Esophagus squamous epithelium (tissue), 4 donors: ENCODE measurements at regions not wholly inside any gene's neighbourhood (a gene's known extent, or its start where the extent isn't known, plus 50 kb on each side); places are given as distances from the start of the nearest gene placed in this dataset.
A peak's percentile ranks its signal among the peaks of the same experiment; 100 is the strongest.

Experiments used
- CTCF ChIP-seq, 6 experiments: fragments of 450-650 bp in 4 of 6; fragments of 200-600 bp in 2 of 6; sonication (generic) in 2 of 6; IDR thresholded peaks; one replicate each; pipeline ENCODE4 v1.5.1; 2016 to 2019; ENCODE audit warnings: antibody characterized with exemption in 6 of 6, mild to moderate bottlenecking in 4 of 6, moderate library complexity in 4 of 6
- POLR2A ChIP-seq, 4 donors: fragments of 450-650 bp; IDR thresholded peaks; one replicate each; pipeline ENCODE4 v1.6.1; 2017; ENCODE audit warnings: antibody characterized with exemption in 4 of 4, mild to moderate bottlenecking in 4 of 4, moderate library complexity in 3 of 4

- TF ChIP-seq CTCF (IDR thresholded peaks at IDR 0.05): peak; percentile 62 to 78 (median 71)
- no peak for TF ChIP-seq POLR2A (IDR thresholded peaks at IDR 0.05)
Observed at GRCh38 chr2:177148477-177149154, 64.0 kb upstream of the HNRNPA3 start.
